SKM-1 treated with dmso at 0.1 percent for 144 hours (cell line): ENCODE measurements at regions not wholly inside any gene's neighbourhood (a gene's known extent, or its start where the extent isn't known, plus 50 kb on each side); places are given as distances from the start of the nearest gene placed in this dataset.

Experiments used
- DNase-seq: peaks from one replicate; lab custom pipeline; 2025; ENCODE audit not compliant: unreplicated experiment; lab: John Stamatoyannopoulos, UW

DNA sequence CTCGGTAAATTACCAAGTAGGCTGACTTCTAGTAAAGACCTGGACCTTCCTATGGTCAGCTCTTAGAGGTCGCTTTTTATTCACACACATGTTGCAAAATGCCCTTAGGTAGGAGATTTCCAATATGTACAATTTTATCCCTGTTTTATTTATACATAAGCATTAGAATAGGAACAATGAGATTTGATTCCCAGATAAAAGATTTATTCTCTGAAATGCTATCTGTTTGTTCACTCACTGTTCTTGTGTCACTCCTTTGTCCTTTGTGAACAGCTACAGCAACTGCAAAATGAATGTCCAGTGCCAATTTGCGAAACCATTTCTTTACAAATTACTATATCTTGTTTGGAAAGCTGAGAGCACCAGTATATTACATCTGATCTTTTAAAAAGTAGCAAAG, 991.5 kb upstream of the TYRP1 start:
- DNase-seq = no peak

DNA sequence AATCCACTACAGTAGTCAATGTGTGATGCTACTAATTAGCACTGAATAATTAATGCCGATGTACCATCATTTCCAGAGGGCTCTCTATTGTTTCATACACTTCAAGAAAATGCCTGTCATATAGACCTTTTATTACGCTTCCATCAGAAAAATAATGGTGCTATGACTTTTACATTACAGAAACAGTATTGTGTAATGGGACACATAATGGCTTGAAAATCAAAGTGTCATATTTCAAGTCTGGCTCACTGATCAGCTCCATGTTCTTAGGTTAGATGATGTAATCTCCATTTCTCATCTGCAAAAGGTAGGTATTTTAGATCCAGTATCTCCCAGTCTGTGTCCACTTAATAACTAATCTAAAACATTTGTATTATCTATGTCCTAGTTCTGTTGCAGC, 990.6 kb upstream of the TYRP1 start:
- DNase-seq = no peak

DNA sequence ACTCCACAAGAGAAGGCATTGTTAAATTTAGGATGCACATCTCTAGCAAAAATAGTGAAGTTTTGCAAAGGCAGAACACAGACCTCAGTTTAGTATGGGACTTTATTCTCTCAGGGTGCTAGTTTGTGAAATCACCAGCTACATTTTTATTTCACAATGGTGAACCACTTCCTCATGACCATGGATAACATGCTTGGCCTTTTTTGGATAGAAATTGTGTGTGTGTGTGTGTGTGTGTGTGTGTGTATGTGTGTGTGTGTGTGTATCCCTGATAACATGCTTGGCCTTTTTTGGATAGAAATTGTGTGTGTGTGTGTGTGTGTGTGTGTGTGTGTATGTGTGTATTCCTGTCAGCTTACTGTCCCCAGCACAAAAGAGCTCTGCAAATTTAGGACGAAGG, 989.0 kb upstream of the TYRP1 start:
- peak; percentile 69 for DNase-seq

DNA sequence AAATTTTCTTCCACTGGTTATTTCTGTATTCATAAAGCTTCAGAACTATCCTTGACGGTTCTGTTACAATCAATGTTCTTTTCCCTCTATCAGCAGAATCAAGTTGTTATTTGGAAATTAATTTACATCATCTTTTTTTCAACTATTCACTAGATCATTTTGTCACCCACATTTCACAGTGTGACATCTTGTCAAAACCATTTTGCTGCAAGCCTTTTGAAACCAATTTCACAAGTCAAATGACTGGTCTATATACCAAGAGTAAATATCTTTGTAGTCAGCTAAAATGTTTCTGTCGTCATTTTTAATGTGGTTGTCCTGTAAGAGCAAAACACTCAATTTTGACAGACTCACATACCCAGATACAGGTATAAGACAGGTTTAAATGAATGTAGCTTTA, 984.3 kb upstream of the TYRP1 start:
- DNase-seq = no peak

DNA sequence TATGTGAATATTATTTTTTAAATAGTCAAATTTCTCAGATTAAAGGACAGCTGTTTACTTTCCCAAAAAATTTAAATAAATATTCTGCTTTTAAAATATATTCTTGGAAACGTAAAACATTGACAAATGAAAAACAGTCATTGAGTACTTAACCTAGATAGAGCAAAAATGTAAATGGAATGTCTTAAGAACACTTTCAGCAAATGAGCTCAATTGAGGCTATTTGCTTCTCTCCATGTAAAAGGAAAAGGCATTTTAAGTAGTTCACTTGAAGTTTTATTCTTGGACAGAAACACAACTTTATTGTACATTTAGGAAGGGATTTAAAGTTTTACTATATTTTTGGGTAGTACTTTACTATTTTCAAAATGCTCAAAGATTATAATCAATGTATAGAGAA, 983.6 kb upstream of the TYRP1 start:
- DNase-seq = no peak

DNA sequence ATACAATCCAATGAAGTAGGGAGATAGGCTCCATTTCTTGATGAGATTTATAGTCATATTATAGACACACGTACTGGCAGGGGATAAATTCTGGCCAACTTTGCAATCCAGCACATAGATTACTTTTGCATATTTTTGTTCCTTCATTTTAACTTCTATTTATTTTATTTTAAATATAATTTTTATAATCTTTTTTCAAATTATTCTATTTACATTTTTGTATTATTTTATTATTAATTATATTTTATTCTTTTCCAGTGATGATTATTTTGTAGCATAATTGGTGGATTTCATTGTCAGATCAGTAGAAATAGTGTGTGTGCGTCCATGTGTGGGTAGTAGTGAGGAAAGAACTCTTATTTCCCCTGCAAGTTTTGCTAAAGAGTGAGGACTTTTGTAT, 980.1 kb upstream of the TYRP1 start:
- no peak for DNase-seq

DNA sequence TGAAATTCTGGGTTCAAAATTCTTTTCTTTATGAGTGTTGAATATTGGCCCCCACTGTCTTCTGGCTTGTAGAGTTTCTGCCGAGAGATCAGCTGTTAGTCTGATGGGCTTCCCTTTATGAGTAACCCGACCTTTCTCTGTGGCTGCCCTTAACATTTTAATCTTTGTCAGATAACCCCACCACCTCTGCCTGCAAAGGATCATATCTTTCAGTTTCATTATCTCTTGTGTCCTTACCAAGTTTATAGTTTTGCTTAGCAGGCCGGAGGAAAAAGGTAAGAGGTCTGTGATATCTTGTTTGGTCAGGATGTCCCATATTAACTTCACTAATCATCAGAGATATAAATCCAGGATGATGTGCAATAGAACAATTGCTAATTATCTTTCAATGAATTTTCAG, 970.2 kb upstream of the TYRP1 start:
- no peak for DNase-seq

DNA sequence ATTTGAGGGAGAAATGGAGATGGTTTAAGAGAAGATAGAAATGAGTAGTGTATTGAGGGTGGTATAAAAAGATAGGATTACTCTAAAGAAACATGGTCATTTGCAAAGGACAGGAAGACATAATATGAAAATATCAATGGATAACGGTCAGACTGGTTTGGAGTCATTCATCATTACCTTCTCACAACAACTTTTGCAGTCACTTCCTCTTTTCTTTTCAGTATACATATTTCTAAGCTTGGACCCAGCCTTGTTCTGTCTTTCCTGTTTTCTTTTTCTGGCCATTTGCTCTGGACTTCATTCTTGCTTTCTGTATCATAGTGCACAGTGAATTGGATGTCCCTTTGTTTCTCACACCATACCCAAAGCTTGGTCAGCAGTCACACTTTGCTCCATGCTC, 966.5 kb upstream of the TYRP1 start:
- DNase-seq = no peak

DNA sequence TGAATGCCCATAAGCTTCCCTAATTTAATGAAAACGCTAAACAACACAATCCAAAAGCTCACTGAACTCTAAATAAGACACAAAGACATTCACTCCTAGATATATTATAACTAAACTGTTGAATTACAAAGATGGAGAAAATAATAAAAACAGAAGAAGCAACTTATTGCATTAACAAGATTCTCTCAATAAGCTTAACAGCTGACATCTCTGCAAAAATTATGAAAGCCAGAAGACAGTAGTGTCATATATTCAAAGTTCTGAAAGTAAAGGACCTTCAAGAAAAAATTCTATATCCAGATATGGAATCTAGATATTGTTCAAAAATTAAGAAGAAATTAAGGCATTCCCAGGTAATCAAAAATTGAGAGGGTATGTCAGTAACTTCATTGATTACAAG, 957.8 kb upstream of the TYRP1 start:
- DNase-seq = no peak

DNA sequence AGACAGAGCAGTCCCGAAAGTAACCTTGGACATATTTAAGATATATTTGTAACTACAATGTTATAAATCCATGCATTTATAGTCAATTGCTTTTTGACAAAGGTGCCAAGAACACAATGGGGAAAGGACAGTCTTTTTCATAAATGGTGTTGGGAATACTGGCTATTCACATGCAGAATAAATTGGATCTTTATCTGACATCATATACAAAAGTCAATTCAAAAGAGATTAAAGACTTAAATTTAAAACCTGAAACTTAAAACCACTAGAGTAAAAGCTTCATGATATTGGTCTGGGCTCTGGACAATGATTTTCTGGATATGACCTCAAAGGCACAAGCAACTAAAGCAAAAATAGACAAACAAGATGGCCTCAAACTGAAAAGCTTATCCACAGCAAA, 950.7 kb upstream of the TYRP1 start:
- no peak for DNase-seq

DNA sequence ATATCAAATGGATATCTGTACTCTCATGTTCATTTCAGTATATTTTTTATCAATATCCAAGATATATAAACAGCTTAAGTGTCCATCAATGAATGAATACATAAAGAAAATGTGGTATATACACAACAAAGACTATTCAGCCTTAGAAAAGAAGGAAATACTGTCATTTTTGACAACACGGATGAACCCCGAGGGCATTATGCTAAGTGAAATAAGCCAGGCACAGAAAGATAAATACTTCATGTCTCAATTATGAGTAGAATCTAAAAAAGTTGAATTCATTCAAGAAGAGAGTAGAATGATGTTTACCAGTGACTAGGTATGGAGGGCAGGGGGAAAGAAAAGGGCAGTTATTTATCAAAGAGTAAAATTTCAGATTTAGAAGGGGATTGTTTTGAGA, 949.8 kb upstream of the TYRP1 start:
- DNase-seq = no peak

DNA sequence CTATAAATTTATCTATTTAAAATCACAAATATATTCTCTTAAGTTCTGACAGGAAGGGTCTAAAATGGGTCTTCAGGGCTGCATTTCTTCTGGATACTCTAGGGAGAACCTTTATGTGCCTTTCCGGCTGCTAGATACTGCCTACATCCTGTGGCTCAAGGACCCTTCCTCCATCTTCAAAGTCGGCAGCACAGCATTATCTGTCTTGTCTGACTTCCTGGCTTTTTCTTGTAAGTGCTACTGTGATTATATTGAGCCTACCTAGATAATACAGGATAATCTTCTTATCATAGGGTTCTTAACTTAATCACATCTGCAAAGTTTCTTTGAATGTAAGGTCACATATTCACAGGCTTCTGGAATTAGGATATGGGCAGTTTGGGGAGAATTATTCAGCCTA, 943.8 kb upstream of the TYRP1 start:
- no peak for DNase-seq

DNA sequence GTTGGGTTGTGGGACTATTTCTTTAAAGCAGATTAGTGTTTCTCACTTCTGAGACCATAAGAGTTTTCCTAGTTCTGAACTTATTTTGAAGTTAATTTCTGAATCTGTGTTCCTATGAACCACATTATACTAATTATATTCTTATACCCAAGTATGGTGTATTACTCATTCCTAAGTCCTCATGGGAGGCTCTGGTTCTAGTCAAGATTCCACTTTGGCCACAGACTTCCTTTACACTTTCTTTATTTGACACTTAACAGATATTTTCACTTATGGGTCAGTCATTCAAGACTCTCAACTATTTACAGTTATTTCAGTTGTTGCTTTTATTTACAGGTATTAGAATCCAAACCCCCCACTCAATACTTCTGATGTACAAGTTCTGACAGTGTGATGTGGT, 937.2 kb upstream of the TYRP1 start:
- no peak for DNase-seq

DNA sequence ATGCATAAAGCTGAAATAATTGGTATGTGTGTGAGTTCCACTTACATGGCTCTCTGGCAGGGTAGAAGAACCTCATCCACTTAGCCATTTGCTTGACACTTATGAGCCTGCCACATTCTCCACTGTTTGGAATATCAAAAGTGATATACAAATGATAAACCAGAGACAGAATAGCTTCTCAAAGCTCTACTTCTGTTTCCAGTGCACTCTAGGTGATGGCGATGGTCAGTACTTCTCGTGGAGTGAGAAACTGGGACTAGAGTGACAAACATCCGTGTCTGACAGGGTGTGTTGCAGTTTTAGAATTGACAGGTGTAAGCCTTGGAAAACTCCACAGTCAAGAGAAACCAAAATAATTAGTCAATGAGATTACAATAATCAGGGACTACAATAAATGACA, 935.8 kb upstream of the TYRP1 start:
- DNase-seq = no peak

DNA sequence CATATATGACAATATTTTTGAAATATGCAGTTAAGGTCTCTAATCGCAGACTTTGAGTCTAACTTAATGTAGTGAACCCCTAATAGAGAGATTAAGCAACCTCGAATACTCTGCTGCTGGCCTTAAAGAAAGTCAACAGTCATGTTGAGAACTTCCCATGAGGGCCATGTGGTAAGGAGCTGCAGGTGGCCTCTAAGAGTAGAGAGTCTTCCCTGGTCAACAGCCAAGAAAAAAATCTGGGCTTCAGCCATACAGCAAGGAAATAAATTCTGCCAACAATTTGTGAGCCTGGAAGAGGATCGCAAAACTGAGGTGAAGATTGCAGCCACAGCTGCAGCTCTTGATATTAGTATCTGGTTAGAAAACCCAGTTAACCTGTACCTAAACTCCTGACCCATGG, 935.2 kb upstream of the TYRP1 start:
- no peak for DNase-seq

DNA sequence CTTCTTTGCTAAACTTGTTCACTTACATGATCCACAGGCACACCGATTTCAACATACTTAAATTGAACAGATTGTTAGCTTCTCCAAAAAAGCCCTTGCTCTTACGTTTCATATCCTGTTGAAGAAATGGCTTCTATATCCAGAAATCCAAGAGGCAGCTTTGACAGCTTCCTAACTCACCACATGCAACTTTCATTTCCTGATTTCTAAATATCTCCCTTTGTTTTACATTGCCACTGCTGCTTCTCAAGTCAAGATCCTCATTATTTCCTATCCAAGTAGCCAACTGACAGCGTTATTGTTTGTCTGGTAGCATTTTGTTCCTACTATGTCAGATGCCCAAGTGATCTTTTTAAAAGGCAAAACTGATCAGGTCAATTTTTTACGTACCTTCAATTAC, 913.2 kb upstream of the TYRP1 start:
- DNase-seq = peak; percentile 50

DNA sequence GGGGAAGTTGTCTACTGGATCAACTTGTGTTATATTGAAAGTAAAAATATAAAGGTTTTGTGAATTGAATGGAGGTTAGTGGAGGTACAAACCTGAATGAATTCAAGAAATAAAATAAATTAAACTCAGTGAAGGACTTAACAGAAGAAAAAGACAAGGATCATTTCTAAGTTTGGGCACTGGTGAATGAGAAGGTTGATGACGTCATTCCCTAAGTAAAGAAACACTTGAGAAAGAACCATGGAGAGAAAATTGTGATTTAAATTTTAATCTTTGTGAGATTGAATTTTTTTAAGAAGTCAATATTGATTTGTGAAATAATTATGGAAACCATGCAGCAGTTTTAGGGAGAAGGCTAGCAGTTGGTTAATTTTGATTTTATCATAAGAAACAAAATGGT, 900.3 kb upstream of the TYRP1 start:
- no peak for DNase-seq

DNA sequence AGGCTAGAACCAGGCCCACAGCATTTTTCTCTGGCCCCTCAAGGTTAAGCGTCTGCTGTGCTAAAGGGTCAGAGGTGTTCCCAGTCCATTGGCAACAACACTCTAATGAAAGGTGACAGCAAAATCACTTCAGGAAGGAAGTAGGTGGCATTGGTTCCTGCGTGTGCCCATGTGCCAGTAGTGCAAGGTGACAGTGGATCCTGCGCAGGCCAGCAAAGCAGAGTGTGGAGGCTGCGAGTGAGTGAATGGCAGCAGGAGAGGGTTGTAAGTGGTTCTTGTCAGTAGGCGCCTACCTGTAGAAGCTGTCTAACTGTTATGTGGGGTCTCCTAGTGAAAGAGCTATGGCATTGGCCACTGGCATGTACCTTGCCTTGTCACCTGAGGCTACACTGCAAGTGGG, 898.2 kb upstream of the TYRP1 start:
- no peak for DNase-seq

DNA sequence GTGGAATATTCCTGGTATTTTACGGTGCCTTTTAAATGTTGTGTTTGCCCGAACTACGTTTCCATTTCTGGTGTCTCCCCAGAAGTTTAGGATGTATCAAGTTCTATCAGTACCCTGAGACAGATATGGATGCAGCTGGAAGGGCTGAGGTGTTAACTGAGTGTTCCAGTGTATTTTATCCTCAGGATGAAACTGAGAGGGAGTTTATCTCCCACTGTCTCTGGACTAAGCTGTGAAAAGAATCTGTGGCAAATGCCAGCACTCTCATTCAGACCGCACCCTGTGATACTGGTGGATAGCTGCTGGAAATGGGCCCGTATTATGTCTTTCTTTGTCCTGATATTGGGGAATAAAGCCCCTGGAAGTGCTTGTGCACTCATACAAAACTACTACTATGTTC, 887.2 kb upstream of the TYRP1 start:
- DNase-seq = no peak

DNA sequence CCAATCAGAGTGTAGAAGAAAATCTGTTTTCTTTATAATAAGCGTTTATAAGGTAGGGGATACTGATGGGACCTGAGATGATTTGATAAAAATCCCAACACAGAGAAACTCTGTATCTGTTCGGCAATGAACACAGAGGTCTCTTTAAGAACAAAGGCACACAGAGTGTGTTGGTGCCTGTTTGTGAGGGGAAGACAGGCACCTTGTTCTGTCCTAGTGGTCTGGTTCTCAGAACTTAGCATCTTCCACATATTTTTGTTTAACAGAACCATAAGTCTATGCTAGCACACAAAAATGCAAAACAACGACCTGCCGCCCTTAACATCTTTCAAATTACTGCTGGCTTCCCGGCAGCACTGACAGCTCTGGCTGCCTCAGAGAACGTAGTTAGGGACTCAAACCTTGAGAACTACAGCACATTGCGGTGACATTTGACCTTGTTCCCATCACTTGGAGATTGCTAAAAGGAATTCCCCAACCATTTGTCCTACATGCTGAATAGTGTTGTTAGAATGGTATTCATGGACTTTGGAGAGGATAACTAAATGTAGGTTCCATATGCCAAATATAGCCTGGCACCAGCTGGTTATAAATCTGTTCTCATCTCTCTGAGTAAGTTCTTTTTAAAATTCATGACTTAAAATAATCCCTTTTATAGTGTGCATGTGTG, 871.7 kb upstream of the TYRP1 start:
- no peak for DNase-seq

DNA sequence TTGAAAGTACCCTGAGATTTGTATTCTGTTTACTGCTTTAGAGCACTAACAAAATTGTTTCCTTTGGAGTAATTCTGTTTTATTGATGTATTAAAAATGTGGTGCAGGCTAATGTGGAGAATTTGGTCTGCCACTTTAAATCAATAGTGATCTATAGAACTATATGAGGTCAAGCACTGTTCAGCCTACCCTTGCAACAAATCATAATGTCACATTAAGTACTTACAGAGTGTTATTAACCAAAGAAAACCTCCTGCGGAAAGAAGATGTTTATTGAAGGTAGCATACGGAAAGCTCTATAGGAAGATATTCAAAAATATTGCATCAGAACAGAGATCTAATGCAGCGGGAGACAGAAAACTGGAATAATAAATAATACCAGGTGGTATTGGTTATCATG, 865.0 kb upstream of the TYRP1 start:
- DNase-seq = no peak

DNA sequence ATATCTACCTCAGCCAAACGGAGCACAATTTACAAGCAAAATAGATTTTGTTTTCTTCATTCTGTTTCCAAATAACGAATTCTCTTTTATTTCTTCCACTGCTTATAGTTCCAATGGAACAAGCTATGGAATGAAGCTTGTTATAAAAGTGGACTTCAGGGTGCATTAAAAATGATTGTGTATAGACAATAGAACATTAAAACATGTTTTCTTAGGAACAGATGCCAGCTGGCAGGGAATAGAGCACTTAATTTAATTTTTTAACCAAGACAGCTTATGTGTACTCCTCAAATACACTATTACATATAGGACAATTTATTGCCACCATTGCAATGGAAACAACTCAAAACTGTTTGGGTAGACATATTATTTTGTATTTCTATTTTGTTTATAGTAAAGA, 860.1 kb upstream of the TYRP1 start:
- DNase-seq = no peak

DNA sequence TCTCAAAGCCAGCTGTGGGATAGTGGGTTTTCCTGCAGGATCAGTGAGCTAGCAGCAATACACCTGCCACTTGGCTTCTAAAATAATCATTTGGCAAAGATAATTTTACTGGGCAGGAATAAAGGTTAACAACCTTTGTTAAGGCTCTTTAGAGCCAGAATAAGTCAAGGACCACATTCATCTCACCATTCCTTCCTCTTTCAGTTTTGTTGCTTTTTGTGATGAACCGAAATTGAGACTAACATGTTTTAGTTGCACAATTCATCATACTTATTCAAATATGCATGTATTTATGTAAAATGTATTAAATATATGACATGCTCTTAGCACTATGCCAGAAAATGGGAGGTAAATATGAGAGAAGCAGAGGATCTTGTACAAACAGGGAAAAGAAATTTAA, 824.4 kb upstream of the TYRP1 start:
- no peak for DNase-seq

DNA sequence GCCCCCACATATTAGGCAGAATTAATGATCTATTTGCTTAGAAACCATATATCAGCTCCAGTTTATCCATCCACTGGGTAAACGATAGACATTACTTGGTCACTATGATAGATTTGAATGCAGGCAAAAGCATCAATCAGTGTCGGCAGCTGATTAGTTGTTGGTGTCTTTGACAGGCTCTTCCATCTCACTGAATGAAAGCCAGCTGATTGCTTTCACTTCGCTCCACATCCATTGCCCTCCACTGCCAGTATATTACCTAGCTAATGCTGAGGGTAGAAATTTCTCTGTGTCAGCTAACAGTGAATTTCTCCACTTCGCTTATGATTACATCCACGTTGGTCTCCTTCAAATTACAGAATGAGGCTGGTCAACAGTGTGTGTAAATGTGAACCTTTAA, 821.3 kb upstream of the TYRP1 start:
- DNase-seq = no peak
